GM23248 (cell line): ENCODE measurements at regions not wholly inside any gene's neighbourhood (a gene's known extent, or its start where the extent isn't known, plus 50 kb on each side); places are given as distances from the start of the nearest gene placed in this dataset.

Source experiments
- DNase-seq: peaks from one replicate; pipeline ENCODE4 v3.0.0-alpha.2; 2015
- H2AFZ ChIP-seq: fragments of 200-600 bp; sonication (generic); 2 replicates; pipeline ENCODE4 v1.6.1; 2016; ENCODE audit warnings: antibody characterized with exemption
- H3F3A ChIP-seq: fragments of 200-600 bp; sonication (generic); 2 replicates; pipeline ENCODE4 v1.6.1; 2016; ENCODE audit warnings: mild to moderate bottlenecking, antibody characterized with exemption, mixed run types; ENCODE audit not compliant: insufficient read depth
- H3K27ac ChIP-seq: fragments of 200-600 bp; sonication (generic); 2 replicates; pipeline ENCODE4 v1.5.1; 2016; ENCODE audit warnings: mild to moderate bottlenecking
- H3K27me3 ChIP-seq: fragments of 200-600 bp; sonication (generic); replicated peaks from 2 replicates; pipeline ENCODE4 v1.6.1; 2016; ENCODE audit warnings: mild to moderate bottlenecking; ENCODE audit not compliant: insufficient read depth
- H3K36me3 ChIP-seq: fragments of 200-600 bp; sonication (generic); 2 replicates; pipeline ENCODE4 v1.6.1; 2016; ENCODE audit warnings: low read depth, mild to moderate bottlenecking
- H3K4me1 ChIP-seq: fragments of 200-600 bp; sonication (generic); 2 replicates; pipeline ENCODE4 v1.6.1; 2016; ENCODE audit warnings: mild to moderate bottlenecking; ENCODE audit not compliant: insufficient read depth
- H3K4me2 ChIP-seq: fragments of 200-600 bp; sonication (generic); one replicate; pipeline ENCODE4 v1.6.1; 2016; ENCODE audit warnings: mild to moderate bottlenecking; ENCODE audit not compliant: unreplicated experiment
- H3K4me3 ChIP-seq: fragments of 200-600 bp; sonication (generic); 2 replicates; pipeline ENCODE4 v1.5.1; 2016; ENCODE audit warnings: mild to moderate bottlenecking
- H3K79me2 ChIP-seq: fragments of 200-600 bp; sonication (generic); 2 replicates; pipeline ENCODE4 v1.6.1; 2016; ENCODE audit warnings: mild to moderate bottlenecking; ENCODE audit not compliant: insufficient read depth
- H3K9ac ChIP-seq: fragments of 200-600 bp; sonication (generic); 2 replicates; pipeline ENCODE4 v1.6.1; 2016; ENCODE audit warnings: mild to moderate bottlenecking
- H3K9me2 ChIP-seq: fragments of 200-600 bp; sonication (generic); 2 replicates; pipeline ENCODE4 v1.6.1; 2016; ENCODE audit warnings: mixed run types, mild to moderate bottlenecking, moderate library complexity; ENCODE audit not compliant: insufficient read depth
- H3K9me3 ChIP-seq: fragments of 200-600 bp; sonication (generic); one replicate; pipeline ENCODE4 v1.6.1; 2017; ENCODE audit warnings: low read depth
- H4K20me1 ChIP-seq: fragments of 200-600 bp; sonication (generic); 2 replicates; pipeline ENCODE4 v1.6.0; 2016; ENCODE audit not compliant: insufficient read depth
- EZH2 ChIP-seq: fragments of 200-600 bp; sonication (generic); IDR thresholded peaks from 2 replicates; pipeline ENCODE4 v1.6.1; 2018; ENCODE audit warnings: antibody characterized with exemption, mild to moderate bottlenecking; ENCODE audit not compliant: insufficient read depth, poor library complexity, severe bottlenecking
- EZH2phosphoT487 ChIP-seq: fragments of 200-600 bp; sonication (generic); IDR thresholded peaks from 2 replicates; pipeline ENCODE4 v1.6.1; 2018; ENCODE audit warnings: antibody characterized with exemption, moderate library complexity, mild to moderate bottlenecking, low read depth; ENCODE audit not compliant: insufficient read depth
- WGBS, 2 experiments: methylation state at CpG; one replicate each; pipeline ENCODE4 v1.1.6; 2015 to 2017; ENCODE audit warnings: low lambda C conversion rate in 2 of 2, low coverage in 1 of 2; ENCODE audit errors: missing lambda C conversion rate in 2 of 2; 5-methylcytosine and 5-hydroxymethylcytosine counted together
- in situ Hi-C: fragments of 300-500 bp; cut with MboI; formaldehyde crosslinking; loops from 2 replicates; pipeline ENCODE4 v1.15.0; 2020

DNA sequence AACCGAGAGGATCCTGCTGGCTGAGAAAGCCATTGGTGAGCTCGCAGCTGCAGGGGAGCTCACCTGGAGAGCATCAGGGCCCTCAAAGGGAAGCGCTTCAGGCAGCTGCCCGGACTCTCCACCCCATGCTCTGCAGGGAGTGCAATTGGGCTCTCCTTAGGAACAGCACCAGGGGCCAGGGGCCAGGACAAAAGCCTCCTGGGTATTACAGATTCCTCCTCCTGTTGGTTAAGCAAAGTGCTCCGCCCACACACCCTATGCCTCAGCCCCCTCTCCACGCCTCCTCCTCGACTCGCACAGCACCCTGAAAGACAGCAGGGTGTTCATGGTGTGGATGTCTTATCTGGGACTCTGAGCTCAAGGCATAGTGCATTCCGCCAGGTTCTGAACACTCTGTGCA lies 139.9 kb downstream of the SHANK2 start:
- Histone ChIP-seq H3K4me3 (no peak overlapping the region), H3K27ac (no peak overlapping the region), H3K27me3 (peaks cover 12% of the 10 kb centered on the region), H4K20me1 (no peaks in the 10 kb centered on the region), H3K4me1 (no peaks in the 10 kb centered on the region), H3K9ac (no peak overlapping the region), H3K9me2 (no peaks in the 10 kb centered on the region), H3K4me2 (no peak overlapping the region), H3F3A (no peaks in the 10 kb centered on the region), H3K79me2 (no peaks in the 10 kb centered on the region), H3K36me3 (no peaks in the 10 kb centered on the region), H3K9me3 (no peaks in the 10 kb centered on the region), H2AFZ (no peak overlapping the region)
- in situ Hi-C loops: no loop called here
- no peak for DNase-seq
- TF ChIP-seq EZH2 (no peak), EZH2phosphoT487 (no peak)
- 22 to 25% methylated on average over 9 of the region's 9 CpGs for WGBS, 2 experiments

DNA sequence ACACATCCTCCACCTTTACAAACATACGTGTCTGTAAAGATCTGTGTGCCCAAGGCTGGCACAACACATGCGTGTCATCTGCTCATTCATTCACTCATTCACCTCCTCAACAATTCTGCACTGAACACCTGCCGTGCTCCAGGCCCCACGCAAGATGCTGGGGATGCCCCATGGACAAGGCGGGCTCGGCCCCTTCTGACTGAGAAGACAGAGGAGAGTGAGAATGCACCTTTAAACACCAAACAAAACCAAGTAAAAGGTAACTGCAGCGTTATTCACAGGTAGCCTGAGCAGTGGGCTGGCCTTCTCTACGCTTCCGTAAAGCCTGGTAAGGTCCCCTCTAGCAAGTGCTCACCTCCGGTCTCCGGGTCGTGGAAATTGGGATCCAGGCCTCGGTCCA lies 142.8 kb downstream of the SHANK2 start:
- in situ Hi-C loops: no loop called here
- H3K27me3 ChIP-seq: peaks cover 8% of the 10 kb centered on the region
- no peaks in the 10 kb centered on the region for H4K20me1 ChIP-seq
- no peak overlapping the region for H3K27ac ChIP-seq
- no peak overlapping the region for H2AFZ ChIP-seq
- no peaks in the 10 kb centered on the region for H3K4me1 ChIP-seq
- no peaks in the 10 kb centered on the region for H3K9me3 ChIP-seq
- no peak for DNase-seq
- H3K4me3 ChIP-seq: no peak overlapping the region
- H3K9ac ChIP-seq: no peak overlapping the region
- H3K9me2 ChIP-seq: no peaks in the 10 kb centered on the region
- WGBS, 2 experiments: 79 to 81% methylated on average over 13 of the region's 13 CpGs
- H3K36me3 ChIP-seq: no peaks in the 10 kb centered on the region
- H3K79me2 ChIP-seq: no peaks in the 10 kb centered on the region
- no peak overlapping the region for H3K4me2 ChIP-seq
- H3F3A ChIP-seq: no peaks in the 10 kb centered on the region
- no peak for TF ChIP-seq EZH2phosphoT487
- TF ChIP-seq EZH2: no peak

DNA sequence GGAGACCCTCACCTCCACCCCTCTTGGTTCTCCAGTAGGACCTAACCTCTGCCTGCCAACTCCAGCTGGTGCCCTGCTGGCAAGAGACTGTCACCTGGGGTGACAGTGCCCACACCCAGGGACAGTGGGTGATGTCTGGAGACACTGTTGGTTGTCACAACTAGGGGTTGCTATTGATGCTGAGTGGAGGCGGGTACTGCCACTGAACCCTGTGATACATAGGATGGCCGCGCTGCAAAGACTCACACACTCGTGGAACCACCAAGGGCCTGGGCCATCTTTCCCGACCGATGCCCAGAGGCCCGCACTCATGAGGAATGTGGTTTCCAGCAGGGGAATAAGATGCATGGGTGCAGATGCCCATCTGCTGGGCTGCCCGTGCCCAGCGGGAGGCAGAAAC lies 143.2 kb downstream of the SHANK2 start:
- Histone ChIP-seq H3K4me1 (no peaks in the 10 kb centered on the region), H4K20me1 (no peaks in the 10 kb centered on the region), H3F3A (no peaks in the 10 kb centered on the region), H3K9me3 (no peaks in the 10 kb centered on the region), H3K9ac (no peak overlapping the region), H3K27ac (no peak overlapping the region), H3K4me2 (no peak overlapping the region), H3K4me3 (no peak overlapping the region), H3K36me3 (no peaks in the 10 kb centered on the region), H3K79me2 (no peaks in the 10 kb centered on the region), H2AFZ (no peak overlapping the region), H3K27me3 (peaks cover 8% of the 10 kb centered on the region), H3K9me2 (no peaks in the 10 kb centered on the region)
- in situ Hi-C loops: no loop called here
- DNase-seq: no peak
- no peak for TF ChIP-seq EZH2
- no peak for TF ChIP-seq EZH2phosphoT487
- 68 to 71% methylated on average over 9 of the region's 9 CpGs for WGBS, 2 experiments

DNA sequence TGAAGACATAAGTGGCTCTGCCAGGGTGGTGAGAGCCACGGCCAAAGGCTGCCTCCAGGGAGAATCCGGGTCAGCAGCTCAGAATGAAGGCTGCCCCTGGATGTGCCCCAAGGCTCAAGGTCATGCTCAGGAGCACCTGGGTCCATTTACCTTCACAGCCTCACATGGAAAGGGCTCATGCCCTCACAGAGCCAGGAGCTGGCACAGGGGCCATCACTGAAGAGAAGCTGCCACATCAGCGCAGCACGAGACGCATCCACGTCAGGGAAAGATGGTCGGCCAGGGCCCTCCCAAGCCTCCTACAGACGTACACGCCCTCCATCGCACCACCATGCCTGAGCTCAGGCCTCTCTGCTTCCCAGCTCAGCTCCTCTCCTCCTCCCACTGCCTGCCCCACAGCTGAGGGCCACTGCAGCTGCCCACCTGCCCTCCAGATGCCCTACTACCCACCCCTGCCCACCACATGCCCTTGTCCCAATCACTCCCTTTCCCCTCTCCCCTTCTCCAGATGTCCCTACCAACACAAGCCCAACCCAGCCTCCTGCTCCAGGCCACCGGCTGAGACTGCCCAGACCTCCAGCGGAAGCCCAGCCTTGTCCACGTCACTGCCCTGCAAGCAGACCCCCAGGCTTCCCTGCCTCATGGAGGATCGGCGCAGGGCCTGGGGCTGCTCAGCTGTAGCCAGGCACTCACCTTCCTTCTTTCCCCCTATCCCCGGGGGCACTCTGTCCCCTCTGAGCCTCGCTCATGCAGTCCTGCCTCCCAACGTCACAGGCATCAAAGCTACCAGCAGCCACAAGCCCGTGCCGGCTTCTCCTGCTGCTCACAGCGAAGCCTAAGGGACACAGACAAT lies 144.1 kb downstream of the SHANK2 start:
- no peak overlapping the region for H3K9ac ChIP-seq
- H3K4me1 ChIP-seq: no peaks in the 10 kb centered on the region
- H3K4me3 ChIP-seq: no peak overlapping the region
- TF ChIP-seq EZH2: no peak
- TF ChIP-seq EZH2phosphoT487: no peak
- H3K27me3 ChIP-seq: peaks cover 8% of the 10 kb centered on the region
- H4K20me1 ChIP-seq: no peaks in the 10 kb centered on the region
- H3K79me2 ChIP-seq: no peaks in the 10 kb centered on the region
- H3F3A ChIP-seq: no peaks in the 10 kb centered on the region
- H2AFZ ChIP-seq: no peak overlapping the region
- H3K27ac ChIP-seq: no peak overlapping the region
- in situ Hi-C loops: no loop called here
- DNase-seq: no peak
- WGBS, 2 experiments: 57 to 59% methylated on average over 16 to 21 of the region's 21 CpGs
- no peaks in the 10 kb centered on the region for H3K9me2 ChIP-seq
- H3K4me2 ChIP-seq: no peak overlapping the region
- H3K36me3 ChIP-seq: no peaks in the 10 kb centered on the region
- no peaks in the 10 kb centered on the region for H3K9me3 ChIP-seq
